Panc1 (cell line): ENCODE measurements at regions not wholly inside any gene's neighbourhood (a gene's known extent, or its start where the extent isn't known, plus 50 kb on each side); places are given as distances from the start of the nearest gene placed in this dataset.

Experiments
- ATAC-seq: fragments of 200-7000 bp; cut with Tn5 transposase; 2 replicates; pipeline ENCODE4 v1.9.1; 2020; ENCODE audit warnings: mild to moderate bottlenecking, moderate library complexity
- BruUV-seq: library from RNA; stranded (reverse); fragments of 400-500 nt; replicated peaks from 2 replicates; lab custom pipeline; 2021; lab: Mats Ljungman, UMichigan
- CTCF ChIA-PET: fragments of 300-600 bp; sonication (Branson Sonifier 250); formaldehyde crosslinking; loops from one replicate; lab custom pipeline; 2022; ENCODE audit warnings: antibody characterized with exemption; lab: Charles Lee
- POLR2A ChIA-PET: fragments of 300-600 bp; sonication (Branson Sonifier 250); formaldehyde crosslinking; loops from one replicate; lab custom pipeline; 2022; ENCODE audit warnings: antibody characterized with exemption; lab: Charles Lee
- DNase-seq: peaks from one replicate; pipeline ENCODE4 v3.0.0-alpha.2; 2010; ENCODE audit warnings: low read depth, low spot score
- H3K27ac ChIP-seq: 2 replicates; pipeline ENCODE4 v1.5.1; 2011; ENCODE audit warnings: mild to moderate bottlenecking, low read length, inconsistent platforms
- H3K27me3 ChIP-seq: fragments of 200-500 bp; sonication (Bioruptor generic); 2 replicates; pipeline ENCODE4 v1.6.0; 2014; ENCODE audit warnings: low read length, inconsistent platforms; ENCODE audit not compliant: control insufficient read depth, insufficient read depth
- H3K36me3 ChIP-seq: fragments of 200-500 bp; sonication (Bioruptor generic); 2 replicates; pipeline ENCODE4 v1.5.1; 2014; ENCODE audit warnings: inconsistent platforms, mild to moderate bottlenecking, low read length, moderate library complexity; ENCODE audit not compliant: control insufficient read depth, insufficient read depth
- H3K4me1 ChIP-seq: 2 replicates; pipeline ENCODE4 v1.5.1; 2011; ENCODE audit warnings: inconsistent platforms, mild to moderate bottlenecking, low read length, moderate library complexity; ENCODE audit not compliant: control insufficient read depth, insufficient read depth
- H3K4me3 ChIP-seq, 2 experiments: 2 replicates each; pipeline ENCODE4 v1.5.1; 2011 to 2012; ENCODE audit warnings: low read depth in 2 of 2, low read length in 2 of 2, mild to moderate bottlenecking in 2 of 2, inconsistent platforms in 1 of 2, moderate library complexity in 1 of 2
- H3K9me3 ChIP-seq: fragments of 200-500 bp; sonication (Bioruptor generic); 2 replicates; pipeline ENCODE4 v1.5.1; 2014; ENCODE audit warnings: low read depth, mild to moderate bottlenecking, inconsistent platforms, low read length, moderate library complexity; ENCODE audit not compliant: control insufficient read depth, insufficient read depth
- CTCF ChIP-seq: fragments of 450-650 bp; IDR thresholded peaks from 2 replicates; pipeline ENCODE4 v1.5.1; 2017; ENCODE audit warnings: mild to moderate bottlenecking
- POLR2AphosphoS5 ChIP-seq: IDR thresholded peaks from 2 replicates; pipeline ENCODE4 v1.6.1; 2012; ENCODE audit warnings: mild to moderate bottlenecking, low read depth, low read length, moderate library complexity
- REST ChIP-seq, 2 experiments: IDR thresholded peaks; 2 replicates each; pipeline ENCODE4 v1.6.1; 2011 to 2012; ENCODE audit warnings: low read depth in 2 of 2, control low read depth in 1 of 2, low read length in 1 of 2, mild to moderate bottlenecking in 1 of 2, moderate library complexity in 1 of 2; ENCODE audit not compliant: insufficient read depth in 1 of 2
- SIN3A ChIP-seq: IDR thresholded peaks from 2 replicates; pipeline ENCODE4 v1.6.1; 2012; ENCODE audit warnings: low read depth, mild to moderate bottlenecking, low read length, moderate library complexity, borderline replicate concordance; ENCODE audit not compliant: insufficient read depth
- TCF7L2 ChIP-seq: IDR thresholded peaks from 2 replicates; pipeline ENCODE4 v1.6.1; 2011; ENCODE audit warnings: mild to moderate bottlenecking, low read depth, low read length, inconsistent platforms
- in situ Hi-C: cut with HindIII; loops from 2 replicates; pipeline ENCODE4 v1.10.0; 2016; ENCODE audit warnings: low sequenced_read_pairs, low pct_unique_long_range_greater_than_20kb
- intact Hi-C: fragments of 100-400 bp; cut with micrococcal nuclease; formaldehyde crosslinking; loops from one replicate; pipeline ENCODE4 v1.10.0; 2022; ENCODE audit not compliant: unreplicated experiment

GRCh38 chr12:3348055-3348454, 142.9 kb upstream of the PRMT8 start:
- BruUV-seq: no TSS peak
- TF ChIP-seq REST (IDR thresholded peaks at IDR 0.05; ENCODE audit: insufficient read depth in 1 of 2, low read depth in 2 of 2, low read length in 1 of 2) (no peak), CTCF (no peak), POLR2AphosphoS5 (no peak), TCF7L2 (no peak), SIN3A (no peak)
- no peaks in the 10 kb centered on the region; the same call in 1 of the 2 replicates for H3K27me3 ChIP-seq
- CTCF ChIA-PET: interaction anchor here (0.6 kb wide), 1 partner anchor 26 kb away, joined by 6 read pairs; no protein-coding TSS in a partner anchor
- no peaks in the 10 kb centered on the region for H3K4me1 ChIP-seq
- intact Hi-C loops (no loop called here), in situ Hi-C loops (no loop called here)
- H3K27ac ChIP-seq: no peak overlapping the region
- ATAC-seq: no peak
- no peak for DNase-seq
- no peak overlapping the region for H3K4me3 ChIP-seq
- H3K36me3 ChIP-seq: no peaks in the 10 kb centered on the region
- H3K9me3 ChIP-seq: no peaks in the 10 kb centered on the region
- POLR2A ChIA-PET: no interaction called here

- H3K27me3 ChIP-seq: no peaks in the 10 kb centered on the region; the same call in 1 of the 2 replicates
- in situ Hi-C loops: no loop called here
- TF ChIP-seq SIN3A (no peak), POLR2AphosphoS5 (no peak), REST (IDR thresholded peaks at IDR 0.05; ENCODE audit: insufficient read depth in 1 of 2, low read depth in 2 of 2, low read length in 1 of 2) (no peak), TCF7L2 (no peak), CTCF (no peak)
Measured at GRCh38 chr12:3350432-3350831, 140.6 kb upstream of the PRMT8 start.

More at GRCh38 chr12:3350432-3350831, 140.6 kb upstream of the PRMT8 start:
- no peak overlapping the region for H3K27ac ChIP-seq
- ChIA-PET CTCF (interaction anchor here (0.6 kb wide), 1 partner anchor 18 kb away, joined by 3 read pairs; no protein-coding TSS in a partner anchor), POLR2A (no interaction called here)
- BruUV-seq: no TSS peak
- no peak overlapping the region for H3K4me3 ChIP-seq
- H3K4me1 ChIP-seq: no peaks in the 10 kb centered on the region
- intact Hi-C loops: no loop called here
- DNase-seq (no peak), ATAC-seq (no peak)
- H3K36me3 ChIP-seq: no peaks in the 10 kb centered on the region
- no peaks in the 10 kb centered on the region for H3K9me3 ChIP-seq
